Endothelial cell of umbilical vein (primary cell): ENCODE measurements at regions not wholly inside any gene's neighbourhood (a gene's known extent, or its start where the extent isn't known, plus 50 kb on each side); places are given as distances from the start of the nearest gene placed in this dataset.

Experiments used
- CTCF ChIP-seq, 2 donors: IDR thresholded peaks; 1 replicate in 1 of 2; 2 replicates in 1 of 2; pipeline ENCODE4 v1.5.1; 2011; ENCODE audit warnings: low read length in 2 of 2, mild to moderate bottlenecking in 2 of 2, moderate library complexity in 2 of 2, control low read depth in 1 of 2, inconsistent platforms in 1 of 2, low read depth in 1 of 2; ENCODE audit not compliant: insufficient read depth in 1 of 2; ENCODE audit errors: extremely low read depth in 1 of 2
- EZH2 ChIP-seq: IDR thresholded peaks from 2 replicates; pipeline ENCODE4 v1.6.1; 2012; ENCODE audit warnings: borderline replicate concordance, low read depth, mild to moderate bottlenecking, moderate library complexity, low read length, inconsistent platforms; ENCODE audit not compliant: severe bottlenecking
- GATA2 ChIP-seq: IDR thresholded peaks from 2 replicates; pipeline ENCODE4 v1.7.0; 2011; ENCODE audit warnings: low read depth, mild to moderate bottlenecking, moderate library complexity, mixed read lengths, low read length; ENCODE audit not compliant: insufficient read length, insufficient read depth
- JUN ChIP-seq: IDR thresholded peaks from 2 replicates; pipeline ENCODE4 v1.6.1; 2011; ENCODE audit warnings: borderline replicate concordance, low read depth; ENCODE audit not compliant: insufficient read length, insufficient read depth
- MYC ChIP-seq: IDR thresholded peaks from one replicate; pipeline ENCODE4 v1.6.1; 2011; ENCODE audit warnings: mild to moderate bottlenecking, low read depth, low read length
- POLR2A ChIP-seq: IDR thresholded peaks from 2 replicates; pipeline ENCODE4 v1.6.1; 2012; ENCODE audit warnings: low read depth, mild to moderate bottlenecking, control low read depth, low read length
- POLR2AphosphoS5 ChIP-seq: IDR thresholded peaks from 2 replicates; pipeline ENCODE4 v1.6.1; 2012; ENCODE audit warnings: low read depth, mild to moderate bottlenecking, control low read depth, low read length, moderate library complexity; ENCODE audit not compliant: insufficient read depth
- TF ChIP-seq, protein P1 (sequence below): IDR thresholded peaks from 2 replicates; pipeline ENCODE4 v1.6.1; 2011; ENCODE audit not compliant: insufficient read depth, insufficient read length

DNA sequence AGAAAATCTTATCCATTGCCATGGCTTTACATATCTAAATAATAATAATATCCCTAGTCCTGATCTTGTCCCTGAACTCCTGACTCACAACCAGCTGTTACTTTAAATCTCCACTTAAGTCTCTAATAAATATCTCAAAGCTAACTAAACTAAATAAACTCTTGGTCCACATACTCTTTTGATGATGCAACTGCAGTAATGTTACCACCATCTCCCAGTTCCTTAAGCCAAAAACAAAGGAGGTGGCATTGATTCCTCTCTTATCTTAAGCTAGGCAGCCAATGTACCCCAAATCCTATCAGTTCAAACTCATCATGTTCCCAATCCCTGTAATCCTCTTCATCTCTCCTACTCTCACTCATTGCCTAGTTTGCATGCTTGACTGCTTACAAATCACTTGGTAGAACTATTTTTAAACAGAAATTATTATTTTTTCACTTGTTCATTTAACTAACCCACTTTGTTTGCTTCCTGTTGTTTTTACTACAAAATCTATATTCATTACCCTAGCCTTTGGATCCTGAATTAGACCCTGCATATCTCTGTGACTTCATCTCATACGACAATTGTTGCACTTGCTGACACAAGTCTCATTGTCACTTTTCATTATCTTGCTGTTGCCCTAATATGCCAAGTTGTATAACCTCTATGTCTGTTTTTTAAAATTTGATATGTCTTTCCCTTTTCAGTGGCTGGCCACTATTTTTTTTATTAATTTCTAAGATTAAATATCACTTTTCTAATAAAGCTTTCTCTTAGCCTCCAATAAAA is 462.2 kb downstream of the ZPLD1 start:
- TF ChIP-seq CTCF (IDR thresholded peaks at IDR 0.05; ENCODE audit: extremely low read depth in 1 of 2, insufficient read depth in 1 of 2, low read depth in 1 of 2, low read length in 2 of 2) (no peak), POLR2A (no peak), EZH2 (no peak), POLR2AphosphoS5 (no peak), MYC (no peak), JUN (no peak), GATA2 (no peak)
- TF ChIP-seq, protein P1, sequence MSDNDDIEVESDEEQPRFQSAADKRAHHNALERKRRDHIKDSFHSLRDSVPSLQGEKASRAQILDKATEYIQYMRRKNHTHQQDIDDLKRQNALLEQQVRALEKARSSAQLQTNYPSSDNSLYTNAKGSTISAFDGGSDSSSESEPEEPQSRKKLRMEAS = no peak
